Sciatic nerve (tissue), 2 donors: ENCODE measurements at regions not wholly inside any gene's neighbourhood (a gene's known extent, or its start where the extent isn't known, plus 50 kb on each side); places are given as distances from the start of the nearest gene placed in this dataset.
A peak's percentile ranks its signal among the peaks of the same experiment; 100 is the strongest.
"Not testable (repeated sequence)": the region's sequence is repeated elsewhere in the genome, so short reads cannot be mapped to it uniquely, and the experiment has no call there.

ENCODE experiments used
- ATAC-seq: fragments of 200-7000 bp; cut with Tn5 transposase; one replicate; pipeline ENCODE4 v1.9.1; 2020; ENCODE audit warnings: mild to moderate bottlenecking, moderate library complexity
- DNase-seq: peaks from one replicate; pipeline ENCODE4 v3.0.0-alpha.2; 2020; ENCODE audit warnings: low spot score
- intact Hi-C: fragments of 100-400 bp; cut with DNase I; formaldehyde crosslinking; loops from one replicate; pipeline ENCODE4 v1.14.2; 2022
- donor health status: DM: no; HTN: no; CAD: no.
- donor health status: DM: no; HTN: no; CAD: no.

DNA sequence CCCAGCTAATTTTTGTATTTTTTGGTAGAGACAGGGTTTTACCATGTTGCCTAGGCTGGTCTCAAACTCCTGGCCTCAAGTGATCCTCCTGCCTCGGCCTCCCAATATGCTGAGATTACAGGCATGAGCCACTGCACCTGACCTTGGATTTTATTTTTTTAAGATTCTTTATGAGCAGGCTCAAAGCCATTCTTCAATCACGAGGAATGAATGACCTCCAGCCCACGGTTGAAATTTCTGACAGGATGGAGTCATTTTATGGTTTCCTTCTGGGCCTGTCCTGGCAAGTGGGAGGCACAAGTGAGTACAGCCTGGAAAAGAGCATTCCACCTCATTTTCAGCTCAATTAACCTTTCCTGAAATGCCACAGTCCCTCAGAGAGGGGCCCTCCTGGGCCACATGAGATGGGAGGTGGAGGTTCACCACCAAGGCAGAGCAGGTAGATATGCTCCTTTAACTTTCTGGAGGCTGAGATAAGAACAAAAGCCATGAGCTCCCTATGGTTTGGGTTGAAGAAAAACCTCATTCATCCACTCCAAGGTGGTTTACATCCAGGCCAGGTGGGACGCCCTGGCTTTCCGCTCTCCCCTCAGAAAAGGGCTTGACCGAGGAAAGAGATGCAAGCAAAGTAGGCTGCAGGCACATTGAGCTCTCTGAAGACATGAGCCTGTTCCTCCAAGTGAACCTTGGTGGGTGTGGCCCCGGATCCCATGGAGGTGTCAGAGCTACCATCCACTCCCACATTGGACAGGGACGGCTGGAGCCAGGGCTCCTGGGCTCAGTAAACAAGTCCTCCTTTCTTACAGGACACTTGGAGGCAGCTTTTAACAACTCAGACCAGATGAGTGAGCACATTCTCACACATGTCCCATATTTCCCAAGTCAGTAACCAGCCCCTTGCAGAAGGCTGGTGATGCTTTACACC lies 208.5 kb upstream of the SSTR4 start:
- DNase-seq, result no peak
- intact Hi-C loops, result no loop called here
- no peak for ATAC-seq

GRCh38 chr20:22827916-22828315 lies 207.2 kb upstream of the SSTR4 start:
- intact Hi-C loops, result no loop called here

DNA sequence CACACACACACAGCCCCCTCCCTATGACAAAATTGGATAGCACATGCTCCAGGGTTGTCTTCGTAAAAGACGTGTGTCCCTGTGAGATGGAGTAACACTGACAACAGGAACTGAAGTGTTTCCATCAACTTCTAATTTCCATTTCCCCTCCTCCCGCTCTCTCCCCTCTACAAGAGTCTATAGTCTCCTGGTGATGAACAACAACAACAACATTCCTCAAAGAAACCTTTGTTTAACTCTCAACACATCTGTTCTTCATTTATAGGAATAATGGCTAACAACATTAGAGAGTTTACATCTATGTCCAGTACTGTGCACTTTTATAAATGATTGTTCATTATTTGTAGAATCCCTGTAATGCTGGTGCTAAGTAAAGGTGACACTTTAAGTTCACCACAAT lies 205.8 kb upstream of the SSTR4 start:
- ATAC-seq, result peak; percentile 38
- intact Hi-C loops, result no loop called here
- DNase-seq, result no peak

More at GRCh38 chr20:22827916-22828315, 207.2 kb upstream of the SSTR4 start:
- ATAC-seq, result no peak
- DNase-seq, result no peak

GRCh38 chr20:22830138-22830537 lies 205.0 kb upstream of the SSTR4 start:
- intact Hi-C loops, result no loop called here
- DNase-seq, result no peak

GRCh38 chr20:22830715-22831114 lies 204.4 kb upstream of the SSTR4 start:
- DNase-seq, intact Hi-C loops, ATAC-seq: not testable (repeated sequence)

More at GRCh38 chr20:22830138-22830537, 205.0 kb upstream of the SSTR4 start:
- ATAC-seq, result no peak

- intact Hi-C loops, result no loop called here
Measured at GRCh38 chr20:22833851-22834250, 201.3 kb upstream of the SSTR4 start.

GRCh38 chr20:22834651-22835256 lies 200.4 kb upstream of the SSTR4 start:
- intact Hi-C loops, result no loop called here
- no peak for ATAC-seq
- no peak for DNase-seq

More at GRCh38 chr20:22833851-22834250, 201.3 kb upstream of the SSTR4 start:
- ATAC-seq (no peak), DNase-seq (no peak)

GRCh38 chr20:22836211-22836610 lies 198.9 kb upstream of the SSTR4 start:
- no peak for DNase-seq
- no peak for ATAC-seq
- intact Hi-C loops, result no loop called here

GRCh38 chr20:22836877-22837276 lies 198.2 kb upstream of the SSTR4 start:
- DNase-seq (no peak), ATAC-seq (no peak)
- intact Hi-C loops, result no loop called here

- DNase-seq (no peak), ATAC-seq (no peak)
- intact Hi-C loops, result no loop called here
Measured at GRCh38 chr20:22838001-22838400, 197.1 kb upstream of the SSTR4 start.

DNA sequence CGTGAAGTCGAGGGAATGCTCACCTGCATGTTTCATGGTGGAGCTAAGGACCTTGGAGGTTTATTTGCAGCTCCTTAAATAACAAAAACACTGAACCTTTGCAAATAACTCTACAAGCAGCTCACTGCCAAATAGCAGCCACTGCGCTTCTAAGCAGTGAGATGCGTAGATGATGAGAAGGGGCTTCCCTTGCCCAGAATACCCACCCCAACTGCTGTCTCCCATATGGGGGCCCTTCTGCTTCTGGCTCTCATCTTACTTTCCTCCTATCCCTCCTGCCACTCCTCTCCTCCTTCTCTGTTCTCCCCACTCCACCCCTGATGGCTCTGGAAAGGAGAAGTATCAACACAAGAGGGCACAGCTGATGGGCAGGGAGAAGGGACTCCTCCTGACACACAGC lies 193.3 kb upstream of the SSTR4 start:
- ATAC-seq, result no peak
- no peak for DNase-seq
- intact Hi-C loops, result no loop called here

GRCh38 chr20:22842793-22843192 lies 192.3 kb upstream of the SSTR4 start:
- ATAC-seq (no peak), DNase-seq (no peak)
- intact Hi-C loops, result no loop called here

- DNase-seq, result no peak
- intact Hi-C loops, result no loop called here
- no peak for ATAC-seq
Measured at GRCh38 chr20:22844959-22845358, 190.2 kb upstream of the SSTR4 start.

DNA sequence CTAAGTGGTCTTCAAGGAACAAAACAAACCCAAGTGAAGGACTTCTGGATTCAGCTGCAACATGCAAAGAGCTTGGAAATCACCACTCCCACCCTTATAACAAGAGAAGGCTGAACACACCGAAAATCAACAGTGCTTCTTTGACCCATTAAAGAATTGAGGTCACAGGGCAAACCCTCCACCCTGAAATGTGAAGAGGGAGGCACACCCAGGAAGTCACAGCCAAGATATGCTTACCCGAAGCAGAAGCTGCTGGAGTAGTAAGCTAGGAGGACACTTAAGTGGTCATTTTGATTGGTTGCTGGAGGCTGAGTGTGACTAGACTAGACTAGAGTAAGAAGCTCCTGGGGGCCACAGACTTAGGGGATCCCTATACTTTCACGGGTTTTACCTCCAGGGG lies 188.2 kb upstream of the SSTR4 start:
- ATAC-seq, result no peak
- intact Hi-C loops, result no loop called here
- DNase-seq, result no peak

DNA sequence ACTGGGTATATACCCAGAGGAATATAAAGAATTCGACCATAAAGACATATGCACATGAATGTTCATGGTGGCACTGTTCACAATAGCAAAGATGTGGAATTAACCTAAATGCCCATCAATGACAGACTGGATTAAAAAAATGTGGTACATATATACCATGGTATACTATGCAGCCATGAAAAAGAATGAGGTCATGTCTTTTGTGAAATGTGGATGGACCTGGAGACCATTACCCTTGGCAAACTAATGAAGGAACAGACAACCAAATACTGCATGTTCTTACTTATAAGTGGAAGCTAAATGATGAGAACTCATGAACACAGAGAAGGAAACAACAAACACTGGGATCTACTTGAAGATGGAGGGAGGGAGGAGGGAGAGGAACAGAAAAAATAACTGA lies 186.7 kb upstream of the SSTR4 start:
- no peak for ATAC-seq
- intact Hi-C loops, result no loop called here
- DNase-seq, result no peak

DNA sequence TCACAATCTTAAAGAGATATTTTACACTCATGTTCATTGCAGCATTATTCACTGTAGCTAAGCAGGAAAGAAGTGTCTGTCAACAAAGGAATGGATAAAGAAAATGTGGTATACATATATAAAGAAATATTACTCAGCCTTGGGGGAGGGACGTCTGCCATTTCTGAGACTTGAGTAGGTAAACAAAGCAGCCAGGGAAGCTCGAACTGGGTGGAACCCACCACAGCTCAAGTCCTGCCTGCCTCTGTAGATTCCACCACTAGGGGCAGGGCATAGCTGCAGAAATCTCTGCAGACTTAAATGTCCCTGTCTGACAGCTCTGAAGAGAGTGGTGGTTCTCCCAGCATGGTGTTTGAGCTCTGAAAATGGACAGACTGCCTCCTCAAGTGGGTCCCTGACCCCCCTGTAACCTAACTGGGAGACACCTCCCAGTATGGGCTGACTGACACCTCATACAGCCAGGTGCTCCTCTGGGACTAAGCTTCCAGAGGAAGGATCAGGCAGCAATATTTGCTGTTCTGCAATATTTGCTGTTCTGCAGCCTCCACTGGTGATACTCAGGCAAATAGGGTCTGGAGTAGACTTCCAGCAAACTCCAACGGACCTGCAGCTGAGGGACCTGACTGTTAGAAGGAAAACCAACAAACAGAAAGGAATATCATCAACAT lies 183.3 kb upstream of the SSTR4 start:
- intact Hi-C loops, DNase-seq, ATAC-seq: not testable (repeated sequence)

- DNase-seq, result no peak
- intact Hi-C loops, result no loop called here
- no peak for ATAC-seq
Measured at GRCh38 chr20:22861231-22861980, 173.7 kb upstream of the SSTR4 start.

DNA sequence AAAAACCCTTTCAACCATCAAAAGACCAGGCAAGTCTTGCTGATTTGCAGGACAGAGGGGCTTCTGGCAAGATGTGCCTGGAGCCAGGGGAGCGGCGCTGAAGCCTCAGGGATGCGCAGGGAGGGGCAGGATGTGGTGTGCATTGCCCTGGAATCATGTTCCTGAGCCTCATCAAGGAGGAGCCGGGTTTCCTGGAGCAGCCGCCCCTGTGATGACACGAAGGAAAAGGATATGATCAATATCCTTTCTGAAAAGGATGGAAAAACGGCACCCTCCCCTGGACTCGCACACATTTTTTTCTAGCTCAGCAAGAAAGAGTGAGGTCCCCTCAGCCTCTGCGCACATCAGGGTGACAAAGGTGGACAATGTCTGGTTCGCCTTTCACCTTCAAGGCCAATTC lies 173.1 kb upstream of the SSTR4 start:
- intact Hi-C loops, result no loop called here
- DNase-seq (no peak), ATAC-seq (no peak)

DNA sequence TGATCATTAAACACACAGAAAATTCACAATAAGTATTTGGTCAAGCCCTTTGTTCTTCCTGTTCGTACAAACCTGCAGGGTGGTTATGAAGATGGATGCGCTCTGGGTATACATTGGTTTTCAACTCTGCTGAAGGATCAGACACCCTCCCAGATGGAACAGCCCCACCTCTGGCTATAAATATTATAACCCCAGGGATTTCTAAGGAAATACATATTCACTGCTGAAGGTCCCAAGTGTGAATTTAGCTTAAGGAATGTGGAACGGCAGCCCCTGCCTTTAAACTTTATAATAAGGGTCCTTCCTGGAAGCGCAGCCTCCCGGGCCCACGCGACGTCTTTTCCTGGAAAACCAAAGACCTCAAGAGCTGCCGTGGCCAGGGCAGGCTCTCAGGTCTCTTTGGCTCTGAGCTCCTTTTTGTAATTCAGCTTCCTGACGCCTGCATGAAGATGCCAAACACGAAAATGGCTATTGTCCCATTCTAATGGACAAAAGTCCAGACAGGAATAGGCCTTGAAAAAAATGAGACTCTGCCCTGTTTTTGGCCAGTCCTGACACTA lies 172.4 kb upstream of the SSTR4 start:
- intact Hi-C loops, result no loop called here
- DNase-seq, result no peak
- ATAC-seq, result no peak
